Calu3 (cell line): ENCODE measurements at regions not wholly inside any gene's neighbourhood (a gene's known extent, or its start where the extent isn't known, plus 50 kb on each side); places are given as distances from the start of the nearest gene placed in this dataset.

Experiments used
- BruUV-seq: library from RNA; stranded (reverse); fragments of 400-500 nt; replicated peaks from 2 replicates; lab custom pipeline; 2021; lab: Mats Ljungman, UMichigan
- CTCF ChIA-PET: fragments of 300-600 bp; sonication (Branson Sonifier 250); formaldehyde crosslinking; loops from one replicate; lab custom pipeline; 2022; ENCODE audit warnings: antibody characterized with exemption; lab: Charles Lee
- DNase-seq: peaks from one replicate; pipeline ENCODE4 v3.0.0; 2022
- H3K27ac Mint-ChIP-seq: one replicate; pipeline ENCODE4 v1.8.0; 2022; ENCODE audit warnings: mixed read lengths; ENCODE audit not compliant: unreplicated experiment
- H3K27me3 Mint-ChIP-seq: one replicate; pipeline ENCODE4 v1.8.0; 2022; ENCODE audit warnings: mixed read lengths; ENCODE audit not compliant: unreplicated experiment
- H3K36me3 Mint-ChIP-seq: one replicate; pipeline ENCODE4 v1.8.0; 2022; ENCODE audit warnings: mild to moderate bottlenecking, moderate library complexity, mixed read lengths; ENCODE audit not compliant: insufficient read depth, unreplicated experiment
- H3K4me1 Mint-ChIP-seq: one replicate; pipeline ENCODE4 v1.8.0; 2022; ENCODE audit warnings: mild to moderate bottlenecking, low read depth, mixed read lengths; ENCODE audit not compliant: unreplicated experiment
- H3K4me3 Mint-ChIP-seq: one replicate; pipeline ENCODE4 v1.8.0; 2022; ENCODE audit warnings: mild to moderate bottlenecking, low read depth, moderate library complexity, mixed read lengths; ENCODE audit not compliant: unreplicated experiment
- H3K9me3 Mint-ChIP-seq: one replicate; pipeline ENCODE4 v1.8.0; 2022; ENCODE audit warnings: low read depth, mixed read lengths; ENCODE audit not compliant: unreplicated experiment
- intact Hi-C: fragments of 100-400 bp; cut with micrococcal nuclease; formaldehyde crosslinking; loops from one replicate; pipeline ENCODE4 v1.10.0; 2022; ENCODE audit not compliant: unreplicated experiment
- TF ChIP-seq, protein P1 (sequence below): fragments of 200-600 bp; IDR thresholded peaks from one replicate; pipeline ENCODE4 v1.8.0; 2022; ENCODE audit warnings: antibody characterized with exemption; ENCODE audit not compliant: unreplicated experiment

DNA sequence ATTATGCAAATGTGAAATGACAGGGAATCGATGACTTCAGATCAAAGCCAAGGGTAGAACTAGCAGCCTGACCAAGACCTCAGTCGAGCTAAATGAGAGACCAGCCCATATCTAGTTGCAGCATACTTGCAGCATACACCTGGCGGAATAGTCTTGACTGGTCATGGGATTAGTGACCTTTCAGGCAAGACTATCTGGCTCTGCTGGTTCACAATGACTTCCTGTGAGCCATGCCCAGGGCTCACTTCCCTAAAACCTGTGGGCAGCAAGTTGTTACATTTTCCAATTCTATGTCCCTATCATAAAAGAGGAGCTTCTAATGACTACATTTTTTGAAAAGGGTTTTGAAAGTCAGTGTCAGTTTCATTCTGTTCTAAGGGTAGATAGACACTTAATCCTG, 1624.9 kb upstream of the CELF4 start:
- H3K4me1 Mint-ChIP-seq, result peaks cover 9% of the 10 kb centered on the region
- H3K9me3 Mint-ChIP-seq, result no peaks in the 10 kb centered on the region
- DNase-seq, result no peak
- intact Hi-C loops, result no loop called here
- BruUV-seq, result no TSS peak
- TF ChIP-seq, protein P1, sequence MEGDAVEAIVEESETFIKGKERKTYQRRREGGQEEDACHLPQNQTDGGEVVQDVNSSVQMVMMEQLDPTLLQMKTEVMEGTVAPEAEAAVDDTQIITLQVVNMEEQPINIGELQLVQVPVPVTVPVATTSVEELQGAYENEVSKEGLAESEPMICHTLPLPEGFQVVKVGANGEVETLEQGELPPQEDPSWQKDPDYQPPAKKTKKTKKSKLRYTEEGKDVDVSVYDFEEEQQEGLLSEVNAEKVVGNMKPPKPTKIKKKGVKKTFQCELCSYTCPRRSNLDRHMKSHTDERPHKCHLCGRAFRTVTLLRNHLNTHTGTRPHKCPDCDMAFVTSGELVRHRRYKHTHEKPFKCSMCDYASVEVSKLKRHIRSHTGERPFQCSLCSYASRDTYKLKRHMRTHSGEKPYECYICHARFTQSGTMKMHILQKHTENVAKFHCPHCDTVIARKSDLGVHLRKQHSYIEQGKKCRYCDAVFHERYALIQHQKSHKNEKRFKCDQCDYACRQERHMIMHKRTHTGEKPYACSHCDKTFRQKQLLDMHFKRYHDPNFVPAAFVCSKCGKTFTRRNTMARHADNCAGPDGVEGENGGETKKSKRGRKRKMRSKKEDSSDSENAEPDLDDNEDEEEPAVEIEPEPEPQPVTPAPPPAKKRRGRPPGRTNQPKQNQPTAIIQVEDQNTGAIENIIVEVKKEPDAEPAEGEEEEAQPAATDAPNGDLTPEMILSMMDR, result no peak
- H3K27me3 Mint-ChIP-seq, result no peaks in the 10 kb centered on the region
- no peaks in the 10 kb centered on the region for H3K36me3 Mint-ChIP-seq
- no peak overlapping the region for H3K27ac Mint-ChIP-seq
- CTCF ChIA-PET, result no interaction called here
- H3K4me3 Mint-ChIP-seq, result no peak overlapping the region

DNA sequence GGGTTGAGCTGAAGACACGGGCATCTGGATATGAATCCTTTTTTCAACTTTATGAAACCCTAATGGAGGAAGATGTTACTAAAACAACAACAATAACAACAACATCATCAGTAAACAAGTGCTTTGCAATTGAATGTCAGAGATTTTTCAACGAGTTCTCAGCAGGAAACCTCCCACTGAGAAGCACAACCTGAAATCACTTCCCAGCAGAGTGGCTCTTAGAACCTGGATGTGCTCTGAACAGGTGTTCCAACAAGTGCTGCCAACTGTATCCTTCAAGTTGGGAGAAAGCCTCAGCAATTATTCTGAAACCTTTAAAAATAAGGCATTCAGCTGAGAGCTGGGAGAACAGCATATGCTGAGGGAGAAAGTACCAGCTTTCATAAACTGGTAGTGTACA, 1622.7 kb upstream of the CELF4 start:
- Mint-ChIP-seq H3K27ac (no peak overlapping the region), H3K36me3 (no peaks in the 10 kb centered on the region), H3K9me3 (no peaks in the 10 kb centered on the region), H3K4me3 (no peak overlapping the region), H3K27me3 (no peaks in the 10 kb centered on the region), H3K4me1 (peaks cover 9% of the 10 kb centered on the region)
- DNase-seq, result no peak
- TF ChIP-seq, protein P1, result no peak
- BruUV-seq, result no TSS peak
- intact Hi-C loops, result no loop called here
- CTCF ChIA-PET, result interaction anchor here (0.7 kb wide), 1 partner anchor 13 kb away, joined by 3 read pairs; no protein-coding TSS in a partner anchor

DNA sequence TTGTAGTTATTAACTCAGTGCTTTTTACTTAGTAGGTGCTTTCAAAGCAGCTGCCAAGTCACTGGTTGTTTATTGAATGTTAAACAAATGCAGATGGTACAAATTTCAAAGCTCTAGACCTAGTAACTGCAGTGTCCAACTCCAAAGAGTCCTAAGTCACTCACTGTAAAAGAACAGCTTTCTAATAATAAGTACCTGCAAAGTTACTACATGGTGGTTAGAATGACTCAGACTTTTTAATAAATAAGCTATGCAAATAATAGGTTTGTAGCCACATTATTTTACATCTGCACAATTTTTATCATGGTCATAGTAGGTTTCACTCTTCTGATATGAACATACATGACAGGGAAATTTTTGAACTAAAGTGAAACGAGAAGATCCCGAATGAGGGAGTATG, 1620.4 kb upstream of the CELF4 start:
- BruUV-seq, result no TSS peak
- H3K9me3 Mint-ChIP-seq, result no peaks in the 10 kb centered on the region
- H3K27ac Mint-ChIP-seq, result no peak overlapping the region
- intact Hi-C loops, result no loop called here
- peaks cover 9% of the 10 kb centered on the region for H3K4me1 Mint-ChIP-seq
- no peak for DNase-seq
- H3K36me3 Mint-ChIP-seq, result no peaks in the 10 kb centered on the region
- TF ChIP-seq, protein P1, result no peak
- CTCF ChIA-PET, result no interaction called here
- H3K4me3 Mint-ChIP-seq, result no peak overlapping the region
- no peaks in the 10 kb centered on the region for H3K27me3 Mint-ChIP-seq

DNA sequence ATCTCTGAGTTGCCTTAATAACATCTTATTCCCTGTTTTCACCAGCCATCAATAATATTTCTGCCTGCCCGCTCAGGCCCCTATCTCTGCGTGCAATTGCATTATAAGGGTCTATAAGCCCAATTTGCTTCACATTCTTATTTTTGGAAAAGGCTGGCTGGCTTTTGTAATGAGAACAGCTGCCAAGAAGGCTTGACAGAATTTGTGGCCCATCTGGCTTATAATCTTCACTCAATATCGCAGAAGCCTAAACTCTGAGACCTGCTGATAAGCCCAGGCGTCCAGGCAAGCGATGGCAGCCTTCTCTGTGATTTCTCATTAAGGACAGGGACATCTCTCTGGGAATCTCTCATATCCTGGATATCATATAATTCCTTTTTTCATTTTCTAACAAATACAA, 1618.6 kb upstream of the CELF4 start:
- Mint-ChIP-seq H3K4me1 (peaks cover 9% of the 10 kb centered on the region), H3K4me3 (no peak overlapping the region), H3K27ac (no peak overlapping the region), H3K9me3 (no peaks in the 10 kb centered on the region), H3K36me3 (no peaks in the 10 kb centered on the region), H3K27me3 (no peaks in the 10 kb centered on the region)
- CTCF ChIA-PET, result no interaction called here
- no TSS peak for BruUV-seq
- intact Hi-C loops, result no loop called here
- no peak for DNase-seq
- TF ChIP-seq, protein P1, result no peak
